ENCODE measurements at regions not wholly inside any gene's neighbourhood (a gene's known extent, or its start where the extent isn't known, plus 50 kb on each side); places are given as distances from the start of the nearest gene placed in this dataset.
"Not testable (repeated sequence)": the region's sequence is repeated elsewhere in the genome, so short reads cannot be mapped to it uniquely, and the experiment has no call there.

GRCh38 chr7:136502162-136502561, 366.3 kb upstream of the CHRM2 start:
- DNase-seq (ENCODE audit: low spot score) = no peak
- Mint-ChIP-seq H3K27me3 (ENCODE audit: insufficient read depth) (no peaks in the 10 kb centered on the region), H3K27ac (no peak overlapping the region), H3K4me1 (ENCODE audit: low read depth) (no peaks in the 10 kb centered on the region), H3K9me3 (peaks cover 3% of the 10 kb centered on the region), H3K36me3 (ENCODE audit: low read depth) (no peaks in the 10 kb centered on the region), H3K4me3 (no peak overlapping the region)
- intact Hi-C loops (cut with micrococcal nuclease) = no loop called here

GRCh38 chr7:136501151-136501550, 367.3 kb upstream of the CHRM2 start:
- no peak for DNase-seq (ENCODE audit: low spot score)
- no peak overlapping the region for H3K4me3 Mint-ChIP-seq
- H3K27ac Mint-ChIP-seq = no peak overlapping the region
- H3K4me1 Mint-ChIP-seq (ENCODE audit: low read depth) = no peaks in the 10 kb centered on the region
- intact Hi-C loops (cut with micrococcal nuclease) = no loop called here
- peaks cover 3% of the 10 kb centered on the region for H3K9me3 Mint-ChIP-seq
- no peaks in the 10 kb centered on the region for H3K36me3 Mint-ChIP-seq (ENCODE audit: low read depth)
- H3K27me3 Mint-ChIP-seq (ENCODE audit: insufficient read depth) = no peaks in the 10 kb centered on the region

- DNase-seq (ENCODE audit: low spot score) = no peak
- Mint-ChIP-seq H3K4me3 (no peak overlapping the region), H3K4me1 (ENCODE audit: low read depth) (no peaks in the 10 kb centered on the region), H3K27me3 (ENCODE audit: insufficient read depth) (no peaks in the 10 kb centered on the region), H3K36me3 (ENCODE audit: low read depth) (no peaks in the 10 kb centered on the region), H3K9me3 (no peaks in the 10 kb centered on the region), H3K27ac (no peak overlapping the region)
- intact Hi-C loops (cut with micrococcal nuclease) = no loop called here
Observed at GRCh38 chr7:136496551-136496950, 371.9 kb upstream of the CHRM2 start.

GRCh38 chr7:136495081-136495480, 373.4 kb upstream of the CHRM2 start:
- Mint-ChIP-seq H3K9me3 (no peaks in the 10 kb centered on the region), H3K27me3 (ENCODE audit: insufficient read depth) (no peaks in the 10 kb centered on the region), H3K27ac (no peak overlapping the region), H3K36me3 (ENCODE audit: low read depth) (no peaks in the 10 kb centered on the region), H3K4me1 (ENCODE audit: low read depth) (no peaks in the 10 kb centered on the region), H3K4me3 (no peak overlapping the region)
- intact Hi-C loops (cut with micrococcal nuclease) = no loop called here
- DNase-seq (ENCODE audit: low spot score) = no peak

- intact Hi-C loops (cut with micrococcal nuclease) = no loop called here
- DNase-seq (ENCODE audit: low spot score) = no peak
- Mint-ChIP-seq H3K27ac (no peak overlapping the region), H3K36me3 (ENCODE audit: low read depth) (no peaks in the 10 kb centered on the region), H3K27me3 (ENCODE audit: insufficient read depth) (no peaks in the 10 kb centered on the region), H3K4me1 (ENCODE audit: low read depth) (no peaks in the 10 kb centered on the region), H3K9me3 (no peaks in the 10 kb centered on the region), H3K4me3 (no peak overlapping the region)
Observed at GRCh38 chr7:136492366-136492765, 376.1 kb upstream of the CHRM2 start.

GRCh38 chr7:136489808-136490207, 378.6 kb upstream of the CHRM2 start:
- no peak overlapping the region for H3K4me3 Mint-ChIP-seq

GRCh38 chr7:136480901-136481300, 387.6 kb upstream of the CHRM2 start:
- no peak for DNase-seq (ENCODE audit: low spot score)
- no peak overlapping the region for H3K4me3 Mint-ChIP-seq
- no peaks in the 10 kb centered on the region for H3K27me3 Mint-ChIP-seq (ENCODE audit: insufficient read depth)
- peaks cover 8% of the 10 kb centered on the region for H3K9me3 Mint-ChIP-seq
- intact Hi-C loops (cut with micrococcal nuclease) = no loop called here
- no peaks in the 10 kb centered on the region for H3K4me1 Mint-ChIP-seq (ENCODE audit: low read depth)
- H3K36me3 Mint-ChIP-seq (ENCODE audit: low read depth) = no peaks in the 10 kb centered on the region
- no peak overlapping the region for H3K27ac Mint-ChIP-seq

More at GRCh38 chr7:136489808-136490207, 378.6 kb upstream of the CHRM2 start:
- no peaks in the 10 kb centered on the region for H3K9me3 Mint-ChIP-seq
- H3K27ac Mint-ChIP-seq = no peak overlapping the region
- no peaks in the 10 kb centered on the region for H3K4me1 Mint-ChIP-seq (ENCODE audit: low read depth)
- intact Hi-C loops (cut with micrococcal nuclease) = no loop called here
- no peak for DNase-seq (ENCODE audit: low spot score)
- H3K27me3 Mint-ChIP-seq (ENCODE audit: insufficient read depth) = no peaks in the 10 kb centered on the region
- H3K36me3 Mint-ChIP-seq (ENCODE audit: low read depth) = no peaks in the 10 kb centered on the region

- H3K4me3 Mint-ChIP-seq = no peak overlapping the region
- no peak overlapping the region for H3K27ac Mint-ChIP-seq
- intact Hi-C loops (cut with micrococcal nuclease) = no loop called here
- peaks cover 8% of the 10 kb centered on the region for H3K9me3 Mint-ChIP-seq
- no peak for DNase-seq (ENCODE audit: low spot score)
- no peaks in the 10 kb centered on the region for H3K36me3 Mint-ChIP-seq (ENCODE audit: low read depth)
- no peaks in the 10 kb centered on the region for H3K27me3 Mint-ChIP-seq (ENCODE audit: insufficient read depth)
- no peaks in the 10 kb centered on the region for H3K4me1 Mint-ChIP-seq (ENCODE audit: low read depth)
Observed at GRCh38 chr7:136479922-136480321, 388.5 kb upstream of the CHRM2 start.

- Mint-ChIP-seq H3K27ac (no peak overlapping the region), H3K9me3 (peaks cover 30% of the 10 kb centered on the region), H3K4me3 (no peak overlapping the region), H3K4me1 (ENCODE audit: low read depth) (no peaks in the 10 kb centered on the region), H3K27me3 (ENCODE audit: insufficient read depth) (no peaks in the 10 kb centered on the region), H3K36me3 (ENCODE audit: low read depth) (no peaks in the 10 kb centered on the region)
- intact Hi-C loops (cut with micrococcal nuclease) = no loop called here
- DNase-seq (ENCODE audit: low spot score) = no peak
Observed at GRCh38 chr7:136470179-136470578, 398.3 kb upstream of the CHRM2 start.

- Mint-ChIP-seq H3K4me1 (ENCODE audit: low read depth) (no peaks in the 10 kb centered on the region), H3K27me3 (ENCODE audit: insufficient read depth) (no peaks in the 10 kb centered on the region), H3K36me3 (ENCODE audit: low read depth) (no peaks in the 10 kb centered on the region), H3K27ac (no peak overlapping the region), H3K4me3 (no peak overlapping the region), H3K9me3 (peaks cover 28% of the 10 kb centered on the region)
- intact Hi-C loops (cut with micrococcal nuclease) = no loop called here
- no peak for DNase-seq (ENCODE audit: low spot score)
Observed at GRCh38 chr7:136452949-136453348, 415.5 kb upstream of the CHRM2 start.

- H3K36me3 Mint-ChIP-seq (ENCODE audit: low read depth) = no peaks in the 10 kb centered on the region
- H3K9me3 Mint-ChIP-seq = peaks cover 4% of the 10 kb centered on the region
- DNase-seq (ENCODE audit: low spot score) = no peak
- H3K4me3 Mint-ChIP-seq = no peak overlapping the region
- H3K4me1 Mint-ChIP-seq (ENCODE audit: low read depth) = no peaks in the 10 kb centered on the region
- intact Hi-C loops (cut with micrococcal nuclease) = no loop called here
- H3K27me3 Mint-ChIP-seq (ENCODE audit: insufficient read depth) = no peaks in the 10 kb centered on the region
- no peak overlapping the region for H3K27ac Mint-ChIP-seq
Observed at GRCh38 chr7:136446751-136447150, 421.7 kb upstream of the CHRM2 start.

GRCh38 chr7:136441835-136442234, 426.6 kb upstream of the CHRM2 start:
- no peak overlapping the region for H3K27ac Mint-ChIP-seq
- no peaks in the 10 kb centered on the region for H3K4me1 Mint-ChIP-seq (ENCODE audit: low read depth)
- no peaks in the 10 kb centered on the region for H3K36me3 Mint-ChIP-seq (ENCODE audit: low read depth)
- H3K4me3 Mint-ChIP-seq = no peak overlapping the region
- intact Hi-C loops (cut with micrococcal nuclease) = no loop called here
- DNase-seq (ENCODE audit: low spot score) = no peak
- H3K27me3 Mint-ChIP-seq (ENCODE audit: insufficient read depth) = no peaks in the 10 kb centered on the region
- H3K9me3 Mint-ChIP-seq = no peaks in the 10 kb centered on the region

- H3K9me3 Mint-ChIP-seq; H3K4me3 Mint-ChIP-seq; H3K27me3 Mint-ChIP-seq (ENCODE audit: insufficient read depth); H3K36me3 Mint-ChIP-seq (ENCODE audit: low read depth); H3K27ac Mint-ChIP-seq; H3K4me1 Mint-ChIP-seq (ENCODE audit: low read depth); intact Hi-C loops (cut with micrococcal nuclease); DNase-seq (ENCODE audit: low spot score): not testable (repeated sequence)
Observed at GRCh38 chr7:136431736-136432135, 436.7 kb upstream of the CHRM2 start.

GRCh38 chr7:136424058-136424457, 444.4 kb upstream of the CHRM2 start:
- Mint-ChIP-seq H3K9me3 (peaks cover 9% of the 10 kb centered on the region), H3K27me3 (ENCODE audit: insufficient read depth) (no peaks in the 10 kb centered on the region), H3K36me3 (ENCODE audit: low read depth) (no peaks in the 10 kb centered on the region), H3K4me3 (no peak overlapping the region), H3K4me1 (ENCODE audit: low read depth) (no peaks in the 10 kb centered on the region), H3K27ac (no peak overlapping the region)
- intact Hi-C loops (cut with micrococcal nuclease) = no loop called here
- DNase-seq (ENCODE audit: low spot score) = no peak

Measured in activated T-helper 1 cell treated with anti-CD3 and anti-CD28 coated beads, Interleukin-12 subunit alpha, Interleukin-12 subunit beta, Interleukin-2, Interleukin-4 antibody, amounts not matched to agents 30 ng/mL and 10 ng/mL and 1 ng/mL, durations not matched to agents 14 hours and 24 hours and 36 hours (primary cell).